MM.1S (cell line): ENCODE measurements at regions not wholly inside any gene's neighbourhood (a gene's known extent, or its start where the extent isn't known, plus 50 kb on each side); places are given as distances from the start of the nearest gene placed in this dataset.

ENCODE experiments used
- DNase-seq: peaks from one replicate; pipeline ENCODE4 v3.0.0-alpha.2; 2015
- H2AFZ ChIP-seq: fragments of 300-600 bp; sonication (generic); 2 replicates; pipeline ENCODE4 v1.6.0; 2016; ENCODE audit warnings: antibody characterized with exemption, low read length
- H3F3A ChIP-seq: fragments of 300-600 bp; sonication (generic); 2 replicates; pipeline ENCODE4 v1.6.1; 2016; ENCODE audit warnings: mild to moderate bottlenecking, antibody characterized with exemption, low read length, moderate library complexity, mixed read lengths; ENCODE audit not compliant: insufficient read depth
- H3K27ac ChIP-seq: fragments of 300-600 bp; sonication (generic); 2 replicates; pipeline ENCODE4 v1.5.1; 2016; ENCODE audit warnings: mild to moderate bottlenecking, low read length
- H3K27me3 ChIP-seq: fragments of 300-600 bp; sonication (generic); replicated peaks from 2 replicates; pipeline ENCODE4 v1.6.0; 2016; ENCODE audit warnings: low read length; ENCODE audit not compliant: insufficient read depth
- H3K36me3 ChIP-seq: fragments of 300-600 bp; sonication (generic); replicated peaks from 2 replicates; pipeline ENCODE4 v1.6.1; 2016; ENCODE audit warnings: mild to moderate bottlenecking, low read length, mixed read lengths; ENCODE audit not compliant: insufficient read depth
- H3K4me1 ChIP-seq: fragments of 300-600 bp; sonication (generic); 2 replicates; pipeline ENCODE4 v1.6.1; 2016; ENCODE audit warnings: low read length, mixed read lengths
- H3K4me2 ChIP-seq: fragments of 300-600 bp; sonication (generic); 2 replicates; pipeline ENCODE4 v1.6.0; 2016; ENCODE audit warnings: low read depth, low read length
- H3K4me3 ChIP-seq: fragments of 300-600 bp; sonication (generic); 2 replicates; pipeline ENCODE4 v1.5.1; 2016; ENCODE audit warnings: low read length, mixed read lengths
- H3K79me2 ChIP-seq: fragments of 300-600 bp; sonication (generic); 2 replicates; pipeline ENCODE4 v1.6.1; 2016; ENCODE audit warnings: mixed run types, low read length, mixed read lengths
- H3K9ac ChIP-seq: fragments of 300-600 bp; sonication (generic); 2 replicates; pipeline ENCODE4 v1.6.1; 2016; ENCODE audit warnings: low read length, mixed read lengths
- H3K9me2 ChIP-seq: fragments of 300-600 bp; sonication (generic); replicated peaks from 2 replicates; pipeline ENCODE4 v1.6.1; 2016; ENCODE audit warnings: mild to moderate bottlenecking, low read length, mixed read lengths; ENCODE audit not compliant: insufficient read depth
- H3K9me3 ChIP-seq: fragments of 300-600 bp; sonication (generic); replicated peaks from 2 replicates; pipeline ENCODE4 v1.6.1; 2016; ENCODE audit warnings: mild to moderate bottlenecking, low read length, mixed read lengths; ENCODE audit not compliant: insufficient read depth
- H4K20me1 ChIP-seq: fragments of 300-600 bp; sonication (generic); 2 replicates; pipeline ENCODE4 v1.6.1; 2016; ENCODE audit warnings: mild to moderate bottlenecking, low read length, moderate library complexity, mixed read lengths; ENCODE audit not compliant: insufficient read depth
- EZH2 ChIP-seq: fragments of 300-600 bp; sonication (generic); optimal IDR thresholded peaks from 2 replicates; pipeline ENCODE3; 2017; ENCODE audit warnings: low read depth, mild to moderate bottlenecking, antibody characterized with exemption, low read length, mixed read lengths
- EZH2phosphoT487 ChIP-seq: fragments of 300-600 bp; sonication (generic); IDR thresholded peaks from 2 replicates; pipeline ENCODE4 v1.6.1; 2018; ENCODE audit warnings: antibody characterized with exemption, low read length
- TF ChIP-seq, protein P1 (sequence below): fragments of 300-600 bp; sonication (generic); IDR thresholded peaks from 2 replicates; pipeline ENCODE4 v1.5.1; 2016; ENCODE audit warnings: antibody characterized with exemption, low read length, mixed read lengths

DNA sequence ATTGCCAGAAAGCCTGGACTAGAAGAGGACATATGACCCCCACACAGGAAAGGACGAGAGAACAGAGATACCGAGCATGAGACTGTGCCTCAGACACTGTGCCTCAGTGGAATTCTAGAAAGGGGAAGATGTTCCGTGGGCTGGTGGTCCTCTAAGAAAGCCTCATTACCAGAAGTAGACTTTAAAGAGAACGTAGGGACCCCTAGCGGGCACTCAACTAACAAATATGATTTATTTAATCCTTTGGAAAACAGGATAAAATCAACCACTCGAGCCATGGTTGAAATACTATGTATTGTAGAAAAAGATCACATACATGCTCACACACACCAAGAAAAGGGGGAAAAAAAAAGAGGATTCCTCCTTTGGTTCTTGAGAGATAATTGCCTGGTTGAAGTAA lies 701.2 kb upstream of the SORCS1 start:
- no peaks in the 10 kb centered on the region for H3K9me2 ChIP-seq
- H3K4me1 ChIP-seq: no peaks in the 10 kb centered on the region
- no peak overlapping the region for H2AFZ ChIP-seq
- no peaks in the 10 kb centered on the region for H3K79me2 ChIP-seq
- TF ChIP-seq EZH2 (no peak), EZH2phosphoT487 (no peak)
- TF ChIP-seq, protein P1, sequence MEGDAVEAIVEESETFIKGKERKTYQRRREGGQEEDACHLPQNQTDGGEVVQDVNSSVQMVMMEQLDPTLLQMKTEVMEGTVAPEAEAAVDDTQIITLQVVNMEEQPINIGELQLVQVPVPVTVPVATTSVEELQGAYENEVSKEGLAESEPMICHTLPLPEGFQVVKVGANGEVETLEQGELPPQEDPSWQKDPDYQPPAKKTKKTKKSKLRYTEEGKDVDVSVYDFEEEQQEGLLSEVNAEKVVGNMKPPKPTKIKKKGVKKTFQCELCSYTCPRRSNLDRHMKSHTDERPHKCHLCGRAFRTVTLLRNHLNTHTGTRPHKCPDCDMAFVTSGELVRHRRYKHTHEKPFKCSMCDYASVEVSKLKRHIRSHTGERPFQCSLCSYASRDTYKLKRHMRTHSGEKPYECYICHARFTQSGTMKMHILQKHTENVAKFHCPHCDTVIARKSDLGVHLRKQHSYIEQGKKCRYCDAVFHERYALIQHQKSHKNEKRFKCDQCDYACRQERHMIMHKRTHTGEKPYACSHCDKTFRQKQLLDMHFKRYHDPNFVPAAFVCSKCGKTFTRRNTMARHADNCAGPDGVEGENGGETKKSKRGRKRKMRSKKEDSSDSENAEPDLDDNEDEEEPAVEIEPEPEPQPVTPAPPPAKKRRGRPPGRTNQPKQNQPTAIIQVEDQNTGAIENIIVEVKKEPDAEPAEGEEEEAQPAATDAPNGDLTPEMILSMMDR: no peak
- DNase-seq: no peak
- H3K4me2 ChIP-seq: no peak overlapping the region
- H3K9ac ChIP-seq: no peak overlapping the region
- no peak overlapping the region for H3K27ac ChIP-seq
- H4K20me1 ChIP-seq: no peaks in the 10 kb centered on the region
- no peaks in the 10 kb centered on the region for H3K9me3 ChIP-seq
- H3F3A ChIP-seq: no peaks in the 10 kb centered on the region
- H3K4me3 ChIP-seq: no peak overlapping the region
- H3K27me3 ChIP-seq: no peaks in the 10 kb centered on the region
- no peaks in the 10 kb centered on the region for H3K36me3 ChIP-seq

DNA sequence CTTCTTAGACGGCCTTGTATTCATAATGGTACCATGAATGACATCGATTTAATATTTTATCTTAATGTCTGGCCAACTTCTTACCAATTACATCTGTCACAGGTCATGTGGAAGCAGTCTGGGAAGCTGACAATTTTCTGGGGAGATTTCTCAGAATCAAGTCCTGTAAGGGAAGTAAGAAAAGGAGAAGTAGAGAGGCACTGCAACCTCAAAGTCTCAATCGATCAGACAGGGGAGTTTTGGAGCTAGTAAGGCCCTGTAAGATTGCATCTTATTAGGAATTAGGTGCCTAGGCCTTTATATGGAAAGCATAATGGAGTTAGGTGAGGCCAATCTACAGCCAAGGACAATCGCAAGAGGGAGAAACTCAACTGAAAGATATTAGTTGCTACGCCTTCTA lies 694.6 kb upstream of the SORCS1 start:
- no peak for TF ChIP-seq EZH2phosphoT487
- TF ChIP-seq, protein P1: no peak
- no peak for TF ChIP-seq EZH2
- Histone ChIP-seq H3K4me1 (no peaks in the 10 kb centered on the region), H3K79me2 (no peaks in the 10 kb centered on the region), H3K4me2 (no peak overlapping the region), H3K27ac (no peak overlapping the region), H3K27me3 (no peaks in the 10 kb centered on the region), H3F3A (no peaks in the 10 kb centered on the region), H3K9me2 (no peaks in the 10 kb centered on the region), H4K20me1 (no peaks in the 10 kb centered on the region), H3K36me3 (no peaks in the 10 kb centered on the region), H2AFZ (no peak overlapping the region), H3K9ac (no peak overlapping the region), H3K4me3 (no peak overlapping the region), H3K9me3 (no peaks in the 10 kb centered on the region)
- DNase-seq: no peak

DNA sequence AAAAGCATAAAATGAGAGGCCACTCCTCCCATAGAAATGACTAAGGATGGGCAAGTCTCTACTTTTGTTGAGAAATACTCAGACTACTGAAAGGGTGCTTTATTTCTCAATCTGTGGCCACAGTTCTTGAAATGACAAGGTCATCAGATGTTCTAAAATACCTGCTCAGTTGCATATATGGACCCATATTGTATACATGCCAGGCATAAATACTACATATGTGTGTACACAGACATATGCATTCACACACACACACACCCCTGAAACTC lies 691.5 kb upstream of the SORCS1 start:
- no peaks in the 10 kb centered on the region for H4K20me1 ChIP-seq
- H3K27me3 ChIP-seq: no peaks in the 10 kb centered on the region
- DNase-seq: no peak
- H3K9me2 ChIP-seq: no peaks in the 10 kb centered on the region
- H3K27ac ChIP-seq: no peak overlapping the region
- TF ChIP-seq EZH2phosphoT487 (no peak), EZH2 (no peak)
- TF ChIP-seq, protein P1: no peak
- H3K4me1 ChIP-seq: no peaks in the 10 kb centered on the region
- no peaks in the 10 kb centered on the region for H3F3A ChIP-seq
- H3K36me3 ChIP-seq: no peaks in the 10 kb centered on the region
- H3K79me2 ChIP-seq: no peaks in the 10 kb centered on the region
- H3K9me3 ChIP-seq: no peaks in the 10 kb centered on the region
- no peak overlapping the region for H3K4me2 ChIP-seq
- H3K4me3 ChIP-seq: no peak overlapping the region
- H3K9ac ChIP-seq: no peak overlapping the region
- no peak overlapping the region for H2AFZ ChIP-seq
